Keratinocyte (primary cell): ENCODE measurements at regions not wholly inside any gene's neighbourhood (a gene's known extent, or its start where the extent isn't known, plus 50 kb on each side); places are given as distances from the start of the nearest gene placed in this dataset.

Experiments used
- DNase-seq: peaks from one replicate; pipeline ENCODE4 v3.0.0-alpha.2; 2011; ENCODE audit warnings: low read depth, missing footprints, low spot score
- FAIRE-seq: peaks from 2 replicates; lab custom pipeline; 2011; peaks lifted over from hg19 to GRCh38; lab: Jason Lieb, UNC
- H2AFZ ChIP-seq: 2 replicates; pipeline ENCODE4 v1.6.0; 2012; ENCODE audit warnings: low read length, control low read depth, inconsistent platforms; ENCODE audit not compliant: control insufficient read depth
- H3K27ac ChIP-seq: 2 replicates; pipeline ENCODE4 v1.5.1; 2011; ENCODE audit warnings: low read length; ENCODE audit not compliant: control insufficient read depth, insufficient read depth
- H3K27me3 ChIP-seq: 3 replicates; pipeline ENCODE4 v1.6.0; 2011; ENCODE audit warnings: low read length; ENCODE audit not compliant: control insufficient read depth, insufficient read depth; ENCODE audit errors: extremely low read depth
- H3K36me3 ChIP-seq, 2 experiments: 2 replicates in 1 of 2; 3 replicates in 1 of 2; pipeline ENCODE4 v1.5.1; 2011; ENCODE audit warnings: low read length in 2 of 2, mild to moderate bottlenecking in 1 of 2; ENCODE audit not compliant: control insufficient read depth in 2 of 2, insufficient read depth in 2 of 2; ENCODE audit errors: extremely low read depth in 1 of 2
- H3K4me1 ChIP-seq: 3 replicates; pipeline ENCODE4 v1.5.1; 2011; ENCODE audit warnings: low read length; ENCODE audit not compliant: control insufficient read depth, insufficient read depth; ENCODE audit errors: extremely low read depth
- H3K4me2 ChIP-seq: 3 replicates; pipeline ENCODE4 v1.6.0; 2011; ENCODE audit warnings: low read depth, low read length; ENCODE audit not compliant: control insufficient read depth, insufficient read depth; ENCODE audit errors: extremely low read depth
- H3K4me3 ChIP-seq, 3 experiments: fragments of 200-600 bp in 1 of 3; sonication (generic) in 1 of 3; 2 replicates in 2 of 3; 3 replicates in 1 of 3; pipeline ENCODE4 v1.5.1; 2011 to 2016; ENCODE audit warnings: low read length in 3 of 3, mild to moderate bottlenecking in 3 of 3, control low read depth in 2 of 3, inconsistent platforms in 1 of 3, low read depth in 1 of 3, mixed read lengths in 1 of 3, mixed run types in 1 of 3, moderate library complexity in 1 of 3; ENCODE audit not compliant: control insufficient read depth in 2 of 3, insufficient read depth in 2 of 3; ENCODE audit errors: extremely low read depth in 1 of 3
- H3K79me2 ChIP-seq: 2 replicates; pipeline ENCODE4 v1.6.0; 2012; ENCODE audit warnings: low read length; ENCODE audit not compliant: control insufficient read depth, insufficient read depth
- H3K9ac ChIP-seq: 3 replicates; pipeline ENCODE4 v1.6.0; 2011; ENCODE audit warnings: low read length; ENCODE audit not compliant: control insufficient read depth, insufficient read depth; ENCODE audit errors: extremely low read depth
- H3K9me1 ChIP-seq: 3 replicates; pipeline ENCODE4 v1.6.0; 2011; ENCODE audit warnings: low read length; ENCODE audit not compliant: control insufficient read depth, insufficient read depth; ENCODE audit errors: extremely low read depth
- H3K9me3 ChIP-seq: 2 replicates; pipeline ENCODE4 v1.5.1; 2012; ENCODE audit warnings: low read depth, low read length; ENCODE audit not compliant: control insufficient read depth
- H4K20me1 ChIP-seq: 3 replicates; pipeline ENCODE4 v1.6.0; 2011; ENCODE audit warnings: low read length; ENCODE audit not compliant: control insufficient read depth, insufficient read depth; ENCODE audit errors: extremely low read depth
- CTCF ChIP-seq, 3 experiments: IDR thresholded peaks in 1 of 3; conservative IDR thresholded peaks in 1 of 3; optimal IDR thresholded peaks in 1 of 3; 2 replicates in 2 of 3; 3 replicates in 1 of 3; pipeline versions ENCODE3 to v1.5.1; 2011; ENCODE audit warnings: low read length in 3 of 3, mild to moderate bottlenecking in 3 of 3, moderate library complexity in 2 of 3, control low read depth in 1 of 3, inconsistent platforms in 1 of 3; ENCODE audit not compliant: insufficient read depth in 2 of 3; ENCODE audit errors: extremely low read depth in 1 of 3
- EZH2 ChIP-seq: IDR thresholded peaks from one replicate; pipeline ENCODE4 v1.6.1; 2012; ENCODE audit warnings: inconsistent platforms, mild to moderate bottlenecking, low read length, moderate library complexity
- dilution Hi-C: fragments of 300-500 bp; cut with MboI; formaldehyde crosslinking; loops from one replicate; pipeline ENCODE4 v1.7.0; 2020; ENCODE audit warnings: low sequenced_read_pairs; ENCODE audit not compliant: extremely low pct_ligation_motif_present

DNA sequence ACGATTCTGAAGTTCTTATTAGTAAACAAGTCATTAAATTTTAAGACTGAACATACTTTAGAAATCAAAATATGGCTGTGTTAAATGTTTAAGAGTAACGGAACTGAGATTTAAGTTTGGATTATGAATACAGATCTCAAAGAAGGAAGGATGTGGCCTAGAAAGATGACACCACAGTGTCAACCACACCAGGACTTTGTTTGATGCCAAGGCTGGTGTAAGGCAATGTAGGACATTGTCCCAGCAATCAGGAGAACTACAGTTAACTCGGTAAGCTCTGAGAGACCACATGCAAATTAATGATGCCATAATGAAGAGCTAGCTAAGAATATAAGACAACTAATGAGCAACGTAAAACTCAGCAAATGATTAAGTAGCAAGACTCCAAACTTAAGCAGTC lies 932.9 kb downstream of the ADGRL2 start:
- no peaks in the 10 kb centered on the region for H3K79me2 ChIP-seq
- H3K9ac ChIP-seq: no peak overlapping the region
- H2AFZ ChIP-seq: no peak overlapping the region
- DNase-seq (no peak), FAIRE-seq (no peak)
- H3K27ac ChIP-seq: no peak overlapping the region
- H3K9me3 ChIP-seq: no peaks in the 10 kb centered on the region
- dilution Hi-C loops: no loop called here
- TF ChIP-seq EZH2 (no peak), CTCF (optimal IDR thresholded peaks at IDR 0.05 in 1 of 3, IDR thresholded peaks at IDR 0.05 in 1 of 3, conservative IDR thresholded peaks at IDR 0.05 in 1 of 3; ENCODE audit: extremely low read depth in 1 of 3, insufficient read depth in 2 of 3, low read length in 3 of 3) (no peak)
- H3K36me3 ChIP-seq: no peaks in the 10 kb centered on the region
- no peak overlapping the region for H3K4me3 ChIP-seq
- H4K20me1 ChIP-seq: no peaks in the 10 kb centered on the region
- H3K27me3 ChIP-seq: no peaks in the 10 kb centered on the region
- H3K4me1 ChIP-seq: no peaks in the 10 kb centered on the region
- no peak overlapping the region for H3K4me2 ChIP-seq
- no peaks in the 10 kb centered on the region for H3K9me1 ChIP-seq

DNA sequence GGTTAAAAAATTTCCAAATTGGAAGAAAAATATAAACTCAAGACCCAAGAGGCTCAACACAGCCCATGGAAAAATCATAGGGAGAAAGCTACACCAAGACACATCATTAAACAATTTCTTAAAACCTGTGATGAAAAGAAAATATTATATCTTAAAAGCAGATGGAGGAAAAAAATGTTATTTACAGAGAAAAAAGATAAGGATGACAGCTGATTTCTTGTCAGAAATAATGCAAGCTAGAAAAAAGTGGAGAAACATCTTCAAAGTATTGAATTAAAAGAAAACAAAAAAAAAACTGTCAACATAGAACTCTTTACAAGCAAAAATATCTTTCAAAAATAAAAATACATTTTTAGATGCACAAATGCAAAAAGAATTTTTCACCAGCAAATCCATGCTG lies 930.5 kb downstream of the ADGRL2 start:
- Histone ChIP-seq H2AFZ (no peak overlapping the region), H3K27me3 (no peaks in the 10 kb centered on the region), H3K27ac (no peak overlapping the region), H3K4me3 (no peak overlapping the region), H3K36me3 (no peaks in the 10 kb centered on the region), H3K9ac (no peak overlapping the region), H3K9me1 (no peaks in the 10 kb centered on the region), H3K9me3 (no peaks in the 10 kb centered on the region), H3K4me1 (no peaks in the 10 kb centered on the region), H3K4me2 (no peak overlapping the region), H3K79me2 (no peaks in the 10 kb centered on the region), H4K20me1 (no peaks in the 10 kb centered on the region)
- TF ChIP-seq CTCF (optimal IDR thresholded peaks at IDR 0.05 in 1 of 3, IDR thresholded peaks at IDR 0.05 in 1 of 3, conservative IDR thresholded peaks at IDR 0.05 in 1 of 3; ENCODE audit: extremely low read depth in 1 of 3, insufficient read depth in 2 of 3, low read length in 3 of 3): no peak
- TF ChIP-seq EZH2: no peak
- dilution Hi-C loops: no loop called here
- FAIRE-seq (no peak), DNase-seq (no peak)
